Endodermal cell (in vitro differentiated cells): ENCODE measurements at regions not wholly inside any gene's neighbourhood (a gene's known extent, or its start where the extent isn't known, plus 50 kb on each side); places are given as distances from the start of the nearest gene placed in this dataset.

Experiments
- DNase-seq: peaks from one replicate; pipeline ENCODE4 v3.0.0-alpha.2; 2017
- H3K27ac ChIP-seq: 2 replicates; pipeline ENCODE4 v1.5.1; 2013; ENCODE audit warnings: mild to moderate bottlenecking, low read depth, low read length, moderate library complexity
- H3K27me3 ChIP-seq: 2 replicates; pipeline ENCODE4 v1.6.1; 2013; ENCODE audit warnings: mild to moderate bottlenecking, low read length, moderate library complexity; ENCODE audit not compliant: insufficient read depth, control insufficient read depth, poor library complexity, severe bottlenecking
- H3K36me3 ChIP-seq: 2 replicates; pipeline ENCODE4 v1.7.0; 2013; ENCODE audit warnings: mild to moderate bottlenecking, low read length, moderate library complexity; ENCODE audit not compliant: control insufficient read depth, insufficient read depth
- H3K4me1 ChIP-seq: one replicate; pipeline ENCODE4 v1.7.0; 2013; ENCODE audit warnings: low read length; ENCODE audit not compliant: control insufficient read depth, insufficient read depth
- H3K4me3 ChIP-seq: 2 replicates; pipeline ENCODE4 v1.5.1; 2013; ENCODE audit warnings: mild to moderate bottlenecking, low read length, moderate library complexity
- H3K9ac ChIP-seq: 2 replicates; pipeline ENCODE4 v1.6.1; 2013; ENCODE audit warnings: mild to moderate bottlenecking, low read length, moderate library complexity; ENCODE audit not compliant: poor library complexity, severe bottlenecking; ENCODE audit errors: extremely low read depth
- H3K9me3 ChIP-seq: 2 replicates; pipeline ENCODE4 v1.6.1; 2013; ENCODE audit warnings: mild to moderate bottlenecking, low read length, moderate library complexity; ENCODE audit not compliant: control insufficient read depth
- H3K27ac Mint-ChIP-seq: 2 replicates; pipeline ENCODE4 v1.8.0; 2020; ENCODE audit warnings: mixed read lengths
- H3K27me3 Mint-ChIP-seq: 2 replicates; pipeline ENCODE4 v1.8.0; 2021; ENCODE audit warnings: mild to moderate bottlenecking, mixed read lengths; ENCODE audit not compliant: insufficient read depth
- H3K36me3 Mint-ChIP-seq: 2 replicates; pipeline ENCODE4 v1.8.0; 2020; ENCODE audit warnings: low read depth, mixed read lengths
- H3K4me1 Mint-ChIP-seq: 2 replicates; pipeline ENCODE4 v1.8.0; 2020; ENCODE audit warnings: mixed read lengths
- H3K4me3 Mint-ChIP-seq: 2 replicates; pipeline ENCODE4 v1.8.0; 2020; ENCODE audit warnings: mild to moderate bottlenecking, moderate library complexity, mixed read lengths
- H3K9me3 Mint-ChIP-seq: 2 replicates; pipeline ENCODE4 v1.8.0; 2020; ENCODE audit warnings: mild to moderate bottlenecking, mixed read lengths
- WGBS, 2 experiments: methylation state at CpG; one replicate each; pipeline versions ENCODE4 v1.1.5 to v1.1.7; 2013; ENCODE audit warnings: missing lambda C conversion rate in 2 of 2, mixed read lengths in 1 of 2; ENCODE audit not compliant: insufficient coverage in 1 of 2, insufficient read length in 1 of 2; 5-methylcytosine and 5-hydroxymethylcytosine counted together
- TF ChIP-seq, protein P1 (sequence below): fragments of 200-600 bp; sonication (generic); conservative IDR thresholded peaks from 2 replicates; pipeline ENCODE4 v1.5.0; 2021; ENCODE audit warnings: antibody characterized with exemption, mild to moderate bottlenecking

DNA sequence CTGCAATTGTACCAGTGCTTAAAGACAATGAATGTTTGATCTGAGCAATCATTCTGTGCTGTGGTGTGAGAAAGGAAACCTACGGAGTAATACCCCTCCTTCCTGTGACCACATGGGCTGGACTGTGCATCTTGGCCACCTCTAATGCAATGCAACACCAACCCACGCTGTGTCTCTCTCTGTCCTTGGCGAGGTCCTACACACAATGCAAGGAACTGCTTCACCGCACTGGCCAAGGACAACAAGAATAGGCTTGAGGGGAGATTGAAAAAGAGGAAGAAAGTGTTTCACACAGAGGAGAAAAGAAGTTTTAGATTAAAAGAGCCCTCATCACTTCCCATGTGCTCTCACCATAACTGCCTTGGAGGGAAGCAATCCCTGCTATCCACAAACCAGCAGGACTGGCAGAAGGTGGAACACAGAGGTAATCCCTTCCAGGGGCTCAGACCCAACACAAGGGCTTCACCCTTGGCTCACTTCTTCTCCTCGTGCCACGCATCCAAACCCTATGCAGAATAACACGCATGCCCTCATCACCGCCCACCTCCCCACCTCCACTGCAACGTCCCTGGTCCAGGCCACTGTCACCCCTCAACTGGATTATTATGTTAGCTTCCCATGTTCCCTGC, 112.5 kb upstream of the ERG start:
- H3K27me3 Mint-ChIP-seq, result no peaks in the 10 kb centered on the region
- Histone ChIP-seq H3K9me3 (no peaks in the 10 kb centered on the region), H3K27ac (no peak overlapping the region), H3K9ac (no peak overlapping the region), H3K27me3 (no peaks in the 10 kb centered on the region), H3K4me3 (no peak overlapping the region), H3K36me3 (no peaks in the 10 kb centered on the region), H3K4me1 (no peaks in the 10 kb centered on the region)
- H3K9me3 Mint-ChIP-seq, result no peaks in the 10 kb centered on the region
- H3K4me3 Mint-ChIP-seq, result no peak overlapping the region
- no peak for DNase-seq
- H3K27ac Mint-ChIP-seq, result no peak overlapping the region
- H3K4me1 Mint-ChIP-seq, result no peaks in the 10 kb centered on the region
- TF ChIP-seq, protein P1, sequence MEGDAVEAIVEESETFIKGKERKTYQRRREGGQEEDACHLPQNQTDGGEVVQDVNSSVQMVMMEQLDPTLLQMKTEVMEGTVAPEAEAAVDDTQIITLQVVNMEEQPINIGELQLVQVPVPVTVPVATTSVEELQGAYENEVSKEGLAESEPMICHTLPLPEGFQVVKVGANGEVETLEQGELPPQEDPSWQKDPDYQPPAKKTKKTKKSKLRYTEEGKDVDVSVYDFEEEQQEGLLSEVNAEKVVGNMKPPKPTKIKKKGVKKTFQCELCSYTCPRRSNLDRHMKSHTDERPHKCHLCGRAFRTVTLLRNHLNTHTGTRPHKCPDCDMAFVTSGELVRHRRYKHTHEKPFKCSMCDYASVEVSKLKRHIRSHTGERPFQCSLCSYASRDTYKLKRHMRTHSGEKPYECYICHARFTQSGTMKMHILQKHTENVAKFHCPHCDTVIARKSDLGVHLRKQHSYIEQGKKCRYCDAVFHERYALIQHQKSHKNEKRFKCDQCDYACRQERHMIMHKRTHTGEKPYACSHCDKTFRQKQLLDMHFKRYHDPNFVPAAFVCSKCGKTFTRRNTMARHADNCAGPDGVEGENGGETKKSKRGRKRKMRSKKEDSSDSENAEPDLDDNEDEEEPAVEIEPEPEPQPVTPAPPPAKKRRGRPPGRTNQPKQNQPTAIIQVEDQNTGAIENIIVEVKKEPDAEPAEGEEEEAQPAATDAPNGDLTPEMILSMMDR, result no peak
- no peaks in the 10 kb centered on the region for H3K36me3 Mint-ChIP-seq
- WGBS, 2 experiments, result 91 to 100% methylated on average over 7 to 9 of the region's 9 CpGs

DNA sequence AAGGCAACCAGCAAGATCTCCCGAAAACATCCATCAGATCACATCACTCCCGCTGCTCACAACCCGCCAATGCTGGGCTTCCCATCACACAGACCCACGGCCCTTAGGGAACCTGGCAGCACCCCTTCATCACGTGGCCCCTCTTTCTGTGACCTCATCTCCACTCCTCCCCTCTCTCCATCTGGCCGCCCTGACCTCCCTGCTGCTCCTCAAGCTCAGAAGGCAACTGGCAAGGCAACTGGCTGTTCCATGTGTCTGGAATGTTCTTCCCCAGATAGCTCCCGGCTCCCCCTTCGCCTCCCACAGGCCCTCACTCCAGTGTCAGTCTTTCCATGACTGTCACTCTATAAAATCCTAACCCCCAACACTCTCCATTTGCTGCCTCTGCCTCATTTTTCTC, 113.0 kb upstream of the ERG start:
- no peaks in the 10 kb centered on the region for H3K9me3 ChIP-seq
- H3K4me3 ChIP-seq, result no peak overlapping the region
- H3K9me3 Mint-ChIP-seq, result peaks cover 3% of the 10 kb centered on the region
- no peaks in the 10 kb centered on the region for H3K27me3 Mint-ChIP-seq
- WGBS, 2 experiments, result 82 to 85% methylated on average over 4 to 8 of the region's 8 CpGs
- no peaks in the 10 kb centered on the region for H3K27me3 ChIP-seq
- H3K4me1 ChIP-seq, result no peaks in the 10 kb centered on the region
- H3K9ac ChIP-seq, result no peak overlapping the region
- no peak overlapping the region for H3K27ac Mint-ChIP-seq
- no peak overlapping the region for H3K4me3 Mint-ChIP-seq
- H3K4me1 Mint-ChIP-seq, result no peaks in the 10 kb centered on the region
- H3K27ac ChIP-seq, result no peak overlapping the region
- TF ChIP-seq, protein P1, result no peak
- no peak for DNase-seq
- no peaks in the 10 kb centered on the region for H3K36me3 Mint-ChIP-seq
- H3K36me3 ChIP-seq, result no peaks in the 10 kb centered on the region

DNA sequence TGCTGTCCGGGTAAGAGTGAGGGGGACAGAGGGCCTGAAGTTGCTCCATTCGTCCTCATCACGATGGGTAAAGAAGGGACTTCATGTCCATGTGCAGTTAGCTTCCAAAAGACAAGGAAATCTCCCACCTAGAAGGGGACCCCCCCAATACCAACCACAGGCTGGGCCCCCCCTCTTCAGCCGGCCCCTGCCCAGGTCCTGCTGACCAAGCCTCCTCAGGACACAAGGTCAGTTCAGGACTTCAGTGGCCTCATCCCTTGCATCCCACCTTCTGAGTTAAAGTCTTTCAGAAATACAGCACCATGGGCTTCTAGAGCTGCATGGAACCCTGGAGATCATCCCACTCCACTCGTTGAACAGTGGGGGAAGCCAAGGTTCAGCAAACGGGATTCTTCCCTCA, 115.4 kb upstream of the ERG start:
- H3K9ac ChIP-seq, result no peak overlapping the region
- H3K27ac ChIP-seq, result no peak overlapping the region
- Mint-ChIP-seq H3K4me1 (no peaks in the 10 kb centered on the region), H3K4me3 (no peak overlapping the region), H3K27ac (no peak overlapping the region), H3K36me3 (no peaks in the 10 kb centered on the region), H3K27me3 (no peaks in the 10 kb centered on the region), H3K9me3 (peaks cover 3% of the 10 kb centered on the region)
- 88 to 100% methylated on average over 1 to 6 of the region's 6 CpGs for WGBS, 2 experiments
- no peaks in the 10 kb centered on the region for H3K9me3 ChIP-seq
- no peaks in the 10 kb centered on the region for H3K36me3 ChIP-seq
- no peak for DNase-seq
- no peaks in the 10 kb centered on the region for H3K27me3 ChIP-seq
- H3K4me1 ChIP-seq, result no peaks in the 10 kb centered on the region
- TF ChIP-seq, protein P1, result no peak
- H3K4me3 ChIP-seq, result no peak overlapping the region
